HS-5 (cell line): ENCODE measurements at regions not wholly inside any gene's neighbourhood (a gene's known extent, or its start where the extent isn't known, plus 50 kb on each side); places are given as distances from the start of the nearest gene placed in this dataset.

Experiments used
- DNase-seq: peaks from one replicate; pipeline ENCODE4 v3.0.0-alpha.2; 2012; ENCODE audit warnings: low read depth

DNA sequence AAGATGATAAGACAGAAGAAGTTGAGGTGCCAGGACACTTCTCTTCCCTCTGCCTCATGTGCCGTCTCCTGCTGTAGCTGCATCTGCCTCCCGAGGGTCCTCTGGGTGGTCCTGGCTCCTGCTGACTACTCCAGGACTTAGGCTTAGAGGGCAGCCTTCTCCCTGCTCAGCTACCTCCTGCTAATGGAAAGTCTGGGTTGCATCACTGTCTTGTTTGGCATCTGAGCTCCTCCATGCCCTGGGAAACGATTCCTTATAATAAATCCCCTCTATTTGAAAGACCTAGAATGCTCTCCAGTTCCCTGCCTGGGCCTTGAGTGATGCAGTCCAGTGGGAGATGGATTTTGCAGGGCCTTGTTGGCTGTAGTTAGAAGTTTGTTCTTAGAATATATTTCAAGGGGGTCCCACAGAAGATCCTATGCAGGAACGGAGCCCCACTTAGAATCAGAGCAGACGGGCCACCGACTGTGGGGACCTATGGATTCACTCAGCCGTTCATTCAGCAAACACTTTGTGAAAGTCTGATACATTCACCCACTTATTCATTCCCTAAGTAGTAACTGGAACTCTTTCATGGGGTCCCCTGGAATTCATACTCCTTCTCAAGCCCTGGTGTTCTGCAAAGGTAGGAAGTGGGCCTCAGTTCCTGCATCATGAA is 269.8 kb upstream of the HDAC4 start:
- DNase-seq, result no peak

DNA sequence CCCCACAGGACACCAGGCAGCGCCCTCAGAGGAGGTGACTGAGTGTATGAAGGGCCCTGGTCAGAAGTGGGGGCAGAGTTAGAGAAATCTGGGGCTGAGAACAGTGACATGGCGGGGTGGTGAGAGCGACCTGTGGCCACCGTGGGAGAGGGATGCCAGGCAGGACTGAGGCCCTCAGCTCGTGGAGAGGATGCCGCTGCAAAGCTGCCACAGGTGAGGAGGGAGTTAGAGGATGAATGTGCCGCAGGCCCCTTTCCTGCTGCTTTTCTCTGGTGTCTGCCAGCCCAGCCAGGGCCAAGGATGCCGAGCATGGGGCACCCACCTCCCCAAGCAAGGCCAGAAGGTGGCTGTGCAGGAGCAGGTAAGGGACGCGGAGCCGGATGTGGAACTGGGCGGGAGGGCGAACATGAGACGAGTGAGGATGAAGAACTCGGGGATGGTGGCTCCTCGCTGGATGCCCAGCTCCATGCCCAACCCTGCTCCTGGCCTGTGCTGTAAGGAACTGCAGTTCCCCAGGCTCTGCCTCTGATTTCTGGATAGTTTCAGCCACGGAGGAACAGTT is 269.2 kb upstream of the HDAC4 start:
- DNase-seq, result no peak

DNA sequence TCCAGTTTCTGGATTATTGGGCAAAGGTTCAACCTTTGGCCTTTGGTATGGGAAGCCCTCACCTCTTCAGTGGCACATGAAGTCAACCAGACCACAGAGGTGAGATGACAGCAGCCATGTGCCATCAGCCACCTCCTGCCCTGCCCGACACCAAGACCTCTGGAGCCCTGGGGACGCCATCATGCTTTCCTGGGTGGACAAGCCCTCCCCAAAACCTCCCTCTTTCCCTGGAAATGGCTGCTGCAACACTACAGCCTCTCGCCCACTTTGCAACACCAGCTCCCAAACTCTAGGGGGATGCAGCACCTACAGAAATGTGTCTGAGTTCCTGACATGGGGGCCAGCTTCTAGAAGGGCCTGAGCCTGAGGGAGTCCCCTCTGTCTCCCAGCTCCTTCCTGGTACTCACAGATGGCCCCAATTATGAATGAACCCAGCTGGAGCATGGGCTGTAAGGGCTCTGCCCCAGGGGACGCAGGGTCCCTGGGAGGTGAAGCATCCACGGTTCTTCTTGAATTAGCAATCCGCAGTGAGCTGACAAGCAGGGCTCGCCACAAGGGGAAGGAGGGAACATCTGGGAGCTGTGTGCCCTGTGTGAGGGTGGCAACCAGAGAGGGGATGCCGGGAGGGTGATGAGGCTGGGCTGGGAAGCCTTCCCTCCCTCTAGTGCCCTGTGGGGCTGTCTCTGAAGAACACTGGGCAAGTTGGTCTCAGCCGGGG is 268.5 kb upstream of the HDAC4 start:
- no peak for DNase-seq

DNA sequence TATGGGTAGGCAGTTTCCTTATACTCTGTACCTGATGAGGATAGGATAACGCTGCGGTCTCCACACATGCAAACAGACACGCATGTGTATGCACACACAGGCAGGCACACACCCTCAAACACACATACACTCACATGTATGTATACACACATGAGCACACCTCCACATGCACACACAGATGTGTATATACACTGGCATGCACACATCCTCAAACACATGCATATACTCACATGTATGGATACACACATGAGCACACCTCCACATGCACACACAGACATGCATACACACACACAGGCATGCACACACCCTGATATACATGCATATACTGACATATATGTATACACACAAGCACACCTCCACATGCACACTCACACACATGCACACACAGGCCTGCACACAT is 267.8 kb upstream of the HDAC4 start:
- no peak for DNase-seq

DNA sequence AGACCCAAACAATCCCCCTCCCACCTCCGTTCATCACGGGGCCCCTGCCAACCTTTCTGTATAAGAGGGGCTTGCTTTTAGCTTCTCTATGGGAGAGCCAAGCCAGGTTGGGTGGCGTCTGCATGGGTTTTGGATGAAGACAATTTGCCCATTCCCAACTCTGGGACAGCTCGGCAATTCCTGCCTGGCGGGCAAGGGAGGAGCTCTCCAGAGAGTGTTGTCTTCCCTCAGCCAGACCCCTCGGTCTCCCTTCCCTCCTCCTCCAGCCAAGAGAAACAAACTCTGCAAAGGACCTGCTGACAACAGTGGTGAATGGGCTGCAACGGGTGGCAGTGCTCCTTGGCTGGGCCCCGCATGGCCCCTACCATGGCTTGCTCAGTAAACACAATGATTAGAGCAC is 267.2 kb upstream of the HDAC4 start:
- DNase-seq, result no peak

DNA sequence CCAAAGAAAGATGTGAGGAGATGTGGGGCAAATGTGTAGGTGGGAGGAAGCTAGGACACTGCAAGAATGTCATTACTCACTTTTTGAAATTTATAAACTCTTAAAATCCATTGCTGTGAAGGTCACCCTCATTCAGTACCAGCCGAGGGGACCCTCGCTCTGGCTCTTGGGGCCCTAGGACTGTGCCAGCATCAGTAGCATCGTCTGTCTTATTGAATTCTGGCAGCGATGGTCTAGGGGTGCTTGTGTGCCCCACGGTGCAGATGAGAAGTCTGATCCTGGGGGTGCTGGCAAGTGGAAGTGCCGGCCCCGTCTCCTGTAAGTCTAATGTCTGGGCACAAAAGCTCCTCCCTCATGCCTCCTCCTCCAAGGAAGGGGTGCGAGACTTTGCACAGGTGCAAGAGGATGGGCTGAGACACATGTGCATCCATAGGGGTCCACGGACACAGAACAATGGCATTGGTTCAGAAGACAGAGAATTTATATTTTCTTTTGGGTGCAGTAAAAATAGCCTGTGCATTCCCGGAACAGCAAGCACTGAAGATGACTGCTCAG is 266.7 kb upstream of the HDAC4 start:
- DNase-seq, result no peak

DNA sequence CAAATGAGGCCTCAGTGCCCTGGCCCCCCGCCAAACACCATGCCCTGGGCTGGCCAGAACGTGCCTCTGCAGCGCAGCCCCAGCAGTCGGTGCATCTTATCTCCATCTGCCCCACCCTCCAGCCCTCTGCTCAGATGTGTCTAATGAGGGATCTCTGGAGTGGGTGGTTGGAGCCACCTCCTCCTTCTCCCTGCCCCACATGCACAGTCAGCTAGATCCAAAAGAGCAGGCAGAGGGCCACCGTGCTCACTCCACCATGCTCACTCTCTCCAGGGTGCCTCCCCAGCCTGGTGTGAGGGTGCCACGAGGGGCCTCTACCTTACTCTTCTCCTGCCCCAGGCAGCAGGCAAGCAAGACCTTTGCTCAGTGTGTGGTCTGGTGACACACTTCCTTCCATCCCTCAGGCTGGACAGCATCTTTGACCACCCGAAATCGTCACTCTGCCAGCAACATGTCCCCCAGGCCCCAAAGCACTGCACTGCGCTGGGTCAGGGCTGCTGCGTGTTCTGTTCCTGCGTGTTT is 266.1 kb upstream of the HDAC4 start:
- DNase-seq, result no peak

DNA sequence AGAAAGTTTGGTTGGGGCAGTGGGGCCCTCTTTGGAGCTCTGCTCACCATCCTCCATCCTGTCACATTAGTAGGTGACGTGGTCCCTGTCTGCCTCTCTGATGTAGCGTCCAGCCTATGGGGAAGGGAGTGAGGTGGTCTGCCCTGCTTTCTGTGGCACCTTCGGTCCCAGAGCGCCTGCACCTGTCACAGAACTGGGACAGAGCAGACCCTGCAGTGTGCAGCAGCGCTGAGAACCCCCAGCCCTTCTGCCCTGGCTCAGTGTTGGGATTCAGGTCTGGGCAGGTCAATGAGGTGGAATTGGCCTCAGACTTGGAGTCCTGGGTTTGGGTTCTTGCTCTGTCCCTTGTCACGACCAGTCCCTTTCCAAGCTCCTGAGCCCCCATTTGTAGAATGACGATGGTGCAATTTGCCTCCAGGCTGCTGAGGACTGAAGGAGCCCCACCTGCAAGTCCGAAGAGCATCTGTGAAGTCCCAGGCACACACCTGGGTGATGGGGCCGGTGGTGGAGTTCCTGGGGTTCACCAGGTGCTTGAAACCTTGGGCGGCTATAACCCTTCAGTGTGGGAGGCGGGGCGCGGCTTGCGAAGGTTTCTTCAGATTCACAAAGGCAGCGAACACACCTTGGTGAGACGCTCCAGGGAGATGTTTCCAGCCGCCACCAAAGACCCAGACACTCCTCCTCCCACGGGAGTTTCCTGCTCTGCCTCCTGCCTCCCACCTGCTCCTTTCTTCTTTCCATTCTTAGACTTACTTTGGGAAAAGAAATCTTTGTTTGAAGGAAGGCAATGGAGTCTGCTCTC is 265.4 kb upstream of the HDAC4 start:
- no peak for DNase-seq

DNA sequence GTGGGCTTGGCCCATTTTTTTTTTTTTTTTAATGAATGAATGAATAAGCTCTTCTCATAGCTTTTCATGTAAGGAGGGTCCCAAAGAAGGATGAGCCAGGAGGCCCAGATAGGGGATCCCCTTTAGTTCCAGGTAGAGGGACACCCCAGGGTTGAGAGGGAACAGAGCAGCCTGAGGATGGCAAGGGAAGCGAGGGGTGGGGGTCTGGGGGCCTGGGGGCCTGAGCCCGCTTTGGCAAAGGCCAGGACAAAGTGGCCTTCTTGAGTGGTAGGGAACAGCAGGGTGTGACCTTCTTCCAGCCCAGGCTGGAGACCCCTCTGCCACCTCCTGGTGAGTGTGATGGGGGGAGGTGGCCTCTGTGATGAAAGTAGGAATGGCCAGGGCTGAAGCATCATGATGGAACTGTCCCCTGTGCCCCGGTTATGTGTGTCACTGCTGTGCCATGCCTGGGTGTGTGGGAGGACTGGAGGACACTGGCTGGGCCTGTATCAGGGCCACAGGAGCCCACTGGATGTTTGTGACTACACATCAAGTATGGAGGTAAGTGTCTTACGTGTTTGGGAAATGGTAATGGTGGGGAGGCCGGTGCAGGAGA is 263.5 kb upstream of the HDAC4 start:
- DNase-seq, result no peak

DNA sequence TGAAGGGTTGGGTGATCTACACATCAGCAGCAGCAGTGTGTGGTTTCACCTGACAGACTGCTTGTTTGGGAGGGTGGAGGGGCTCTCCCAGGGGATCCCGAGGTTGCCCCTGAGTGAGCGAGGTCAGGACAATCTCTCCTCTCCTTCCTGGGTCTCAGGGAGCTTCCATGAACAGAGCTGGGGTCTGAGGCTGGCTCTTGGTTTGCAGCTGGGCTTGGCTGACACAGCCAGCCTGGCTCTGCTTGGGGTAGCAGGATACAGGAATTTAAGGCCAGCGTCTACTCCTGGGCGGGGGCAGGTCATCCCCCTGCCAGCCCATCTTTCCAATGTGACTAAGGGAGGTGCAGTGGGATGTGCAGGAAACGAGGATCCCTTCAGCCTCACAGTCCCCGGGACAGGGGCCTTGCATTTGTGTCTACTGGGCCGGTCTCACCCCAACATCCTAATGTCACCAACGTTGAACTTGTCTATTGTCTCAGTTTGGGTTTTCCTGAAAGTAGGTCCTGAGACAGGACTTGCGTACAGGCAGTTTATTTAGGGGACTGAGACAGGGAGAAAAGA is 262.6 kb upstream of the HDAC4 start:
- DNase-seq, result no peak

DNA sequence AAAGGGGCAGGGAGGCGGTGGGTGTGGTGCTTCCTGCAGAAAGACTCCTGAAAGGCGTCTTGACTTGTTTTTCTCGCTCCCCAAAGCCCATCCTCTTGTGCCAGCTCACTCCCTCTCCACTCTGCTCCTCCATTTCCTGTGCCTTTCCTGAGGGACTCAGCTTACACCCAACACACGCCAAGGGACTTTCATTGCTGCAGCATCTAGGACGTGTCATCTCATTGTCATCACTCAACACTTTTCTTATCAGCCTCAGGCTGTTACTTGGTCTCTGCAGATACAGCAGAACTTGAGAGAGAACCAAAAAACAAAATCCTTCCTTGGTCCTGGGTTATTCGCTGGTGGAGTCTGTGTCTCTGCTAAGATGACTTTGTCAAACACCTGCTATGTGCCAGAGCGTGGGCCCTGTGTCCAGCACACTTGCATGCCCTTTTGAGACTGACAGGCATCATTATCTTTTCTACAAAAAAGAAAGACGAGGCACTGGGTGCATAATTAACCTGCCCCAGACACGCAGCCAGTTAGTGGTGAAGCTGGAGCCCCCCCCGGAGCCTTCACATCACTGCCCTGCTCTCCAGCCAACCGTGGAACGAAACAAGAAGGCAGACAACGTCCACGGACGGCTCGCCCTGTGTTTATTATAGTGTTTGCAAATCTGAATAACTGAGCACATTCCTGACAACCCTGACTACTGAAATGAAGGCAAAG is 261.7 kb upstream of the HDAC4 start:
- no peak for DNase-seq

DNA sequence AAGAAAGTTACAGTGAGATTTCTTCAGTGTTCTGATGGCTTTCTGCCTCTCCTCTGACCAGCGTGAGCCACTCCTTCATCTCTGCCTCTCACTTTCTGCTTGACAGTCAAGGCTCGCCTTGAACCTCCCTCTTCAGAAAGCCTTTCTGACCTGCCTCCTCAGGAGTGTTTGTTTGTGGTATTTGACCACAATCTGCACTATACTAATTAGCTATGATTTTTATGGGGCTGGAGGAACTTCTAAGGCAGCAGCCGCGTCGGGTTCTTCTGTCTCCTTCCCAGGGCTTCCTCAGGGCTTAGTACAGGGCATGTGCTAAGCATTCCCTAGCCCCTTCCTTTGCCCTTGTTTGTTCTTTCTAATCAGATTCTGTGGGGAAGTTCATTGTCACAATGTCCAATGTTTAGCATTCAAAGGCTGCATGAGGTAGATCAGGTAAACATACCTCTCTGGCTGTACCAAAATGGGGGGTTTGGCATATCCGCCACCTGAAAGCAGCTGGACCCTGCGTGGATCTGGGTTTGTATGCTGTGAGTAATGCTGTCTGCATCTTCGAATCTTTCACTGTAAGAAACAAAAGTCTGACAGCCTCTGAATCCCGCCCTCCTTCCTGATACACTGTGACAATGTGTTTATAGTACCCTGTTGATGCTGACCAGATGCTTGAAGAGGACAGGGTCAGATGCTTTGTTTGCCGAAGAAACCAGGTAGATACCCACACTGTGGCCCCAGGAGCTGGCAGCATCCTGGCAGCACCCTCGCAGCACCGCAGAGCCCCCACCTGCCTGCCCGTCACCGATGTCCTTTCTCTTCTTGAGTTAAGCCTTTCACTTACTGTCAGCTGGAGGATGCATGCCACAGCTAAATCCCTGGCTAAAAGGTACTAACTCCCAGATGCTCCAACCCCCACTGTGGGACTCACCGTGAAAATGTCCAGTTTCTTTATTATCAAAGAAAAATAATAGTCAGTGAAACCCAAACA is 260.8 kb upstream of the HDAC4 start:
- DNase-seq, result no peak

DNA sequence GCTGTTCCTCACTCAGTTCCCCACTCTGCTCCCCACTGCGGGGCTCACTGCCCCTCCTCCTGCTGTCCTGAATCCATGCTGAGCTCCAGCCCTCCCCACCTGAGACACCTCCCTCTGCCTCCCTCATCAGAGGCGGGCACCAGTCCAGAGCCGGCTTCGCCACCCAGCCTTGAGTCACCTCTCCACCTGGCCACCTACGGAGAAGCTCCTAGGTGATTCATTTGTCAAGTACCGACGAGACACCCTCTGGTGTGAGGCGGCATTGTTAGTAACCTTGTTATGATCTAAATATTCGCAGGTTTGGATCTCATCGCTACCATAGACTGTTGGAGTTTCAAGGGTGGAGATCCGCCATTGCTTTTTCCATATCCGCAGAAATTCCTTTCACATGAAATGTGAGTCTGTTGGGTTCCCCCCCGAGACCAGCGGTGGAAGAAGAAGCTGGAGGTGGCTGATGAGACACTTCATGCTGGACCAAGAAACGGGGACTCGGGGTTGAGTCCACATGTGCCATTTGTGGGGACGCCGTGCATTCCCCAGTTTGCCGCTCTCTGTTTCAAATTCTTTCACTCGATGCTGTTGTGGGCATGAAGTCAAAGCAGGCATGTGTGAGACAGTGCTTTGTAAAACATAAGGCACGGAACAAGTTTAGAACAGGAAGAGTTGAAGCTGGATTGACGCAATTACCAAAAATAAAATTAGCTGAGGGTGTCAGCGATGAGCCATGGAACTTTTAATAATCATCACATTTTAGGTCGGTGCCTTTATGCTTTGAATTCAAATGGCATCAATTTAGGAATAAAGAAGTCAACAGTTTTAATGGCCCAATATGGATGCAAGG is 259.8 kb upstream of the HDAC4 start:
- DNase-seq, result no peak

DNA sequence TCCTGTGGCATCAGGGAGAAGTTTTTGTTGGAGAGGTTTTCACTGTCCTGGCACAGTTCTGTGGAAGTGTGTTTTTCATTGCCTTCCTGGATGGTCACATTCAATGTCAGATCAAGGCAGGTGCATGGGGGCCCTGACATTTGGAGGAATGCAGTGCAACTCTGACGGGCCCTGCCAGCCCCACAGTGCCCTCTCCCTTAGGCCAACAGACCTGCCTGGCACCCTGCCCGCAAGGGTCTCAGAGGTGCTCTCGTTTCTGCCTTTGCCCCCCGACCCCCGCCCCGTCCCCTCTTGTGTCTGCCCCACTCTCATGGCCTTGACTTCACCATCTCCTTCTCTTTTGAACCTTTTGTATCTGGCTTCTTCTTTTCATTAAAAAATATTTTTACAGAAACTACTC is 257.2 kb upstream of the HDAC4 start:
- no peak for DNase-seq

DNA sequence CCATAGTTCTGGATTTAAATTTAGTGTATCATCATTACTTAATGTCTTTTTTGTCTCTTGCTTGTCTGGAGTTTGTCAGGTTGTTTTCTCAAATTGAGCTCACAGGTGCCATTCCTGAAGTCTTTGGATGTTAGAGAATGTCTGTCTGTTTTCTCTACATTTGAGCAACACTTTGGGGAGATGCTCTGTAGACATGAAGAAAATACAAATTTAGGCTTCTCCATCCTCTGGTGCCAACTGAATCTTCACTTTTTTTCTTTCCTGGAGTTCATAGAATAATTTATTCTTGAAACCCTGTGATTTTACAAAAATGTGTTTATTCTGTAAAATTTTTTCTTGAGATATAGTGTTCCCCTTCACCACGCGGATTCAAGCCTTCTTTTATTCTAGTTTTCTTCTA is 256.4 kb upstream of the HDAC4 start:
- DNase-seq, result no peak

DNA sequence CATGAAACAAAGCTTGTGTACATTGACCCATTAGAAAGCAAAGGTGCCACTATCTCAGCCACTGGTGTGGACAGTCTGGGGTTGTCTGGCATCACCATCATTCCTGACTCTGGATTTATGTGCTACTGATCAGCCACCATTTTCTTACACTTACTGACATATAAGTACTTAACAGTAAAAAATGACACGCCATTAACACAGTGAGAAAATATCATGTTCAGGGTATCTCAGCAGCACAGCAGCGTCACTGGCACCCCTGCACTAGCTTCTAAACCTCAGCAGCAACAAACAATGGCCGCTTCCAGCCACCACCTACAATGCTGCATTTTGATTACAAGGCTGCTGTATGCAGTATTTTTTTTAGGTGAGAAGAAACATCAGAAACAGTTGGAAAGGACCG is 253.4 kb upstream of the HDAC4 start:
- no peak for DNase-seq

DNA sequence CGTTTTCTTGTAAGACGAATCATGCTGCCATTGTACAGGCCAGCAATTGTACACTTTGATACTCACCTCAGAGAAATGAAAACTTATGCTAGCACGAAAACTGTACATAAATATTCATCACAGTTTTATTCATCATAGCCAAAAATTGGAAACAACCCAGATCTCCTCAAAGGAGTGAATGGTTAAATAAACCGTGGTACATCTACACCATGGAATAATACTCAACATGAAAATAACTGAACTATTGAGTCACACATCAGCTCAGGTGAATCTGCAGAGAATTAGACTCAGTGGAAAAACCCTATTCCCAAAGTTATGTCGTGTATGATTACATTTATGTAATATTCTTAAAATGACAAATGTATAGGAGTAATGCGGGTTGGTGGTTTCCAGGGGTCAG is 251.0 kb upstream of the HDAC4 start:
- no peak for DNase-seq

DNA sequence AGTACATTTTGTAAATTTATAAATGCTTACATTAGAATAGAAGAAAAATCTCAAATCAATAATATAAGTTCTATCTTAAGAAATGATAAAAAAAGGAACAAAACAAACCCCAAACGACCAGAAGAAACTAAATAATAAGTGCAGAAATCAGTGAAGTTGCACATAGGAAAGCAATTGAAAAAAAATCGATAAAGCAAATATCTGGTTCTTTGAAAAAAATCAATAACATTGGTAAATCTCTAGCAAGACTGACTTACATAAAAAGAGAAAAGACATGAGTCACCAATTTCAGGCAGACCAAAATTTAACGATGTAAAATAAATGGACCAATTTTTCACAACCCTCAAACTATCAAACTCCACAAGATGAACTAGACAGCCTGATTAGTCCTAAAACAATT is 249.9 kb upstream of the HDAC4 start:
- DNase-seq, result no peak

DNA sequence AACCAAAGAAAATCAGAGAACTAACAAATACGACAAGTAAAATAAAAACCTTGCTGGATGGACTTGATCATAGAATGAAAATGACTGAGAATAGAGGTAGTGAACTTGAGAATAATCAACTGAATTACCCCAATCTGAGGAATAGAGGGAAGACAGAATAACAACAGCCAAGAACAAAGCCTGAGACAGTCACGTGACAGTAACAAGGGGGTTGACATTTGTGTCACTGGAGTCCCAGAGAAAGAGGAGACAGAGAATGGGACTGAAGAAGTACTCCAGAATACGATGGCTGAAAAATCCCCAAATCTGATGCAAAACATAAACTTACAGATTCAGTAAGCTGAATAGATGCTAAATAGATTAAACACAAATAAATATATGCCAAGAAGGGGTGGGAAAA is 248.5 kb upstream of the HDAC4 start:
- DNase-seq, result no peak
